Skeletal muscle satellite cell (primary cell): ENCODE measurements at regions not wholly inside any gene's neighbourhood (a gene's known extent, or its start where the extent isn't known, plus 50 kb on each side); places are given as distances from the start of the nearest gene placed in this dataset.

Source experiments
- H3K27me3 ChIP-seq: 2 replicates; pipeline ENCODE4 v1.7.0; 2013; ENCODE audit warnings: low read length; ENCODE audit not compliant: control insufficient read depth, insufficient read depth
- H3K36me3 ChIP-seq: 2 replicates; pipeline ENCODE4 v1.7.0; 2013; ENCODE audit warnings: mild to moderate bottlenecking, control low read depth, low read length; ENCODE audit not compliant: insufficient read depth
- H3K4me1 ChIP-seq: 2 replicates; pipeline ENCODE4 v1.7.0; 2013; ENCODE audit warnings: low read length; ENCODE audit not compliant: control insufficient read depth, insufficient read depth
- H3K4me2 ChIP-seq: 2 replicates; pipeline ENCODE4 v1.7.0; 2013; ENCODE audit warnings: mild to moderate bottlenecking, low read length
- H3K4me3 ChIP-seq: 2 replicates; pipeline ENCODE4 v1.7.0; 2013; ENCODE audit warnings: low read length
- H3K9ac ChIP-seq: 2 replicates; pipeline ENCODE4 v1.7.0; 2013; ENCODE audit warnings: mild to moderate bottlenecking, low read depth, low read length, moderate library complexity
- H3K9me3 ChIP-seq: replicated peaks from 2 replicates; pipeline ENCODE4 v1.7.0; 2013; ENCODE audit warnings: mild to moderate bottlenecking, control low read depth, low read length

DNA sequence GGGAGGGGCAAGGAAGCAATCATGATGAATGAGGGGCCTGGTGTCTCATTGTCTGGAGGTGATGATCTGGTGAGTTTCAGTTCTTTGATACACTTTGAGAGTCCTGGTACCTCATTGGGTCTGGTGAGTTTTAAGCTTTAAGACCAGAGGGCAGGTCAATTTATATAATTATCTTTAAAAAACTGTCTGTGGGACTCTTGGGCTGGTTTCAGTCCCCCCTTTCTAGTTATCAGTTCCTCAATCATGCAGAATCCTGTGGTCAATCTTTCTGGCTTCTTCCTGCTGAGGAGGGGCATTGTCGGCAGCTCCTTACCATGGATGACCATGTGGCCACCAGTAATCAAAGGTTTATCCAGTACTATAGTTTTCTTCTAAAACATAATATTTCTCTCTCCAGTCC lies 789.1 kb downstream of the PCDH18 start:
- H3K36me3 ChIP-seq: no peaks in the 10 kb centered on the region
- no peak overlapping the region for H3K4me3 ChIP-seq
- no peak overlapping the region for H3K4me2 ChIP-seq
- H3K9me3 ChIP-seq: no peaks in the 10 kb centered on the region
- peaks cover 12% of the 10 kb centered on the region for H3K4me1 ChIP-seq
- H3K9ac ChIP-seq: no peak overlapping the region
- H3K27me3 ChIP-seq: no peaks in the 10 kb centered on the region

DNA sequence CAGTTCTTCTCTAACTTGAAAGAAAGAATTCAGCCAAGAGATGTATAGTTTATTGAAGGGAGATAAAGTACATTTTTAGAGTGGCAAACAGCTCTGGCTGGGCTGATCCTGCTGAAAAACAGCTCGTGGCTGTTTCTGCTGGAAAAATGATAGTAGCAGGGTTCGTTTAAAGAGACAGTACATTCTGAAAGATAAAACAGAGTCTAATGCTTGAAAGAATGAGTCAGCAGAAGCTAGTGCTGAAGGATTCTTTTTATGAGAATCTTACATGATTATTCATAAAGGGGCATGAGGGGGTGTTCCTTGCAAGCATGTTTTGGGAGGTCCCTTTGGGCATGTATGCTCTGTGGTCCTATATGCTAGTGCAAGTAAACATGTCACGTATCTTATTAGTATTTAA lies 790.0 kb downstream of the PCDH18 start:
- H3K36me3 ChIP-seq: no peaks in the 10 kb centered on the region
- H3K9me3 ChIP-seq: no peaks in the 10 kb centered on the region
- peak overlapping the region; percentile 69 for H3K4me2 ChIP-seq
- H3K9ac ChIP-seq: peak overlapping the region; percentile 47
- H3K4me1 ChIP-seq: peaks cover 12% of the 10 kb centered on the region
- H3K4me3 ChIP-seq: peak overlapping the region; percentile 47
- H3K27me3 ChIP-seq: no peaks in the 10 kb centered on the region

DNA sequence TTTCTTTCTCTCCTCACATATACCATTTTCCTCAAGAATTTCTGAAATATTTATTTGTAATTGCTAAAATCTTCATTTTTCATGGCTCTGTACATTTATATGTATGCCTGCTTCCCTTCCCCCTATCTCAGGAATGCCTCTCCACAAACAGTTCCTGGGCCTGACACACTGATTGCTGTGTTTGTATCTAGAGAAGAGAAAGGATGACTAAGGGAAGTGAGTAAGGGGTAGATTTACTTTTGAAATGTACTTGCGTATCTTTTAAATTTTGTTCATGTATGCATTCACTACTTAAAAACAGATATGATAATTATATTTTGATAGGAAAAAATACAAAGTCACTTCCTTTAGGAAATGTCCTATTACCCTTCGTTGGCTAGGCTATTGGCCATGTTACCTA lies 790.8 kb downstream of the PCDH18 start:
- Histone ChIP-seq H3K4me1 (peaks cover 12% of the 10 kb centered on the region), H3K27me3 (no peaks in the 10 kb centered on the region), H3K9ac (peak overlapping the region; percentile 47), H3K4me3 (peak overlapping the region; percentile 47), H3K4me2 (peak overlapping the region; percentile 69), H3K36me3 (no peaks in the 10 kb centered on the region), H3K9me3 (no peaks in the 10 kb centered on the region)

DNA sequence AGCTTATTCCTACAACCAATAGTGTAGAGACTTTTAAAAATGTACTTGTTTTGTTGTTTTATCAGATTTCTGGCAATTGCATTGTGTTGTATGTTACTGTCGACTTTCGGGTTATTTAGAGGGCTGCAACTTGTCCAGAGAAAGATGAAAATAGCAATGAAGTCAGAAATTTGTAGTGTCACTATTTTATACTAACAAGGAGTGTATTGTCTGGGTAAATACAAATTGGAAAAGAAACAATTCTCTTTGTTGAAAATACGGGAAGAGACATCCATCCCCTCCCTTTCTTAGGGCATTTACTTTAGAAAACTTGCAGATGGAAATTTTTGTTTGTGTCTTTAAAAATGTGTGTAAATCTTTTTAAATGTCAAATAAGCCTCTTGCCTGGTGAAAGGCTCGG lies 792.0 kb downstream of the PCDH18 start:
- Histone ChIP-seq H3K9me3 (no peaks in the 10 kb centered on the region), H3K27me3 (no peaks in the 10 kb centered on the region), H3K9ac (no peak overlapping the region), H3K4me2 (no peak overlapping the region), H3K36me3 (no peaks in the 10 kb centered on the region), H3K4me1 (peaks cover 12% of the 10 kb centered on the region), H3K4me3 (no peak overlapping the region)

DNA sequence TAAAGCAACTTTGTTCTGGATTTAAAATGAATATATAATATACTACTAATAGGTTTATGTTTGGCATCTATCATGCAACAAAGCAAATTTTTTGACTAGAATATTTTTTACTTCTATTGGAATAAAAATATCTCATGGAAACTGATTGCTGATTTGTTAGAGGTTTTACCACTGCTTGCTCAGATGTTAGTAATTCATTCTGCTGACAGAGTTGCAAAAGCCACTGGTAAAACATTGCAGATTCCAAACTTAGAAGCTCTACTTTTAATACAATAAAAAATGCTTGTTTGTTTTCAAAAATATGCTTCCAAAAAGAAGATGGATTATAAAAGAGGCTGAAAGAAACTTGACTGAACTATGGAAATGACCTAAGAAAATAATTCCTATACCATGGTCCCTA lies 795.2 kb downstream of the PCDH18 start:
- Histone ChIP-seq H3K27me3 (no peaks in the 10 kb centered on the region), H3K4me2 (no peak overlapping the region), H3K4me3 (no peak overlapping the region), H3K9ac (no peak overlapping the region), H3K9me3 (no peaks in the 10 kb centered on the region), H3K36me3 (no peaks in the 10 kb centered on the region), H3K4me1 (peaks cover 9% of the 10 kb centered on the region)

DNA sequence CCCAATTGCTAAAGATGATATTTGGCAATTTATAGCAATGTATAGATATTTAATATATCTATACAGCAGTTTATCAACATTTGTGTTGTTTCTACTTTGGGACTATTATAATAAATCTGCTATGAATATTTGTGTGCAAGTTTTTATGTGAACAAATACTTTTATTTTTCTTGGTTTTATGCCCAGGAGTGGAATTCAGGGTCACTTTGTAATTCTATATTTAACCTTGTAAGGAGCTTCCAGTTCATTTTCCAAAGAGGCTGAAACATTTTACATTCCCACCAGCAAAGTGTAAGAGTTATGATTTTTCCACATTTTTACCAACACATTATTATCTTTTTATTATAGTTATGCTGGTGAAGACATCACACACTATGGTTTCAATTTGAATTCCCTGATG lies 801.3 kb downstream of the PCDH18 start:
- H3K4me2 ChIP-seq: no peak overlapping the region
- H3K27me3 ChIP-seq: no peaks in the 10 kb centered on the region
- no peak overlapping the region for H3K4me3 ChIP-seq
- no peak overlapping the region for H3K9ac ChIP-seq
- no peaks in the 10 kb centered on the region for H3K9me3 ChIP-seq
- peaks cover 9% of the 10 kb centered on the region for H3K4me1 ChIP-seq
- H3K36me3 ChIP-seq: no peaks in the 10 kb centered on the region

DNA sequence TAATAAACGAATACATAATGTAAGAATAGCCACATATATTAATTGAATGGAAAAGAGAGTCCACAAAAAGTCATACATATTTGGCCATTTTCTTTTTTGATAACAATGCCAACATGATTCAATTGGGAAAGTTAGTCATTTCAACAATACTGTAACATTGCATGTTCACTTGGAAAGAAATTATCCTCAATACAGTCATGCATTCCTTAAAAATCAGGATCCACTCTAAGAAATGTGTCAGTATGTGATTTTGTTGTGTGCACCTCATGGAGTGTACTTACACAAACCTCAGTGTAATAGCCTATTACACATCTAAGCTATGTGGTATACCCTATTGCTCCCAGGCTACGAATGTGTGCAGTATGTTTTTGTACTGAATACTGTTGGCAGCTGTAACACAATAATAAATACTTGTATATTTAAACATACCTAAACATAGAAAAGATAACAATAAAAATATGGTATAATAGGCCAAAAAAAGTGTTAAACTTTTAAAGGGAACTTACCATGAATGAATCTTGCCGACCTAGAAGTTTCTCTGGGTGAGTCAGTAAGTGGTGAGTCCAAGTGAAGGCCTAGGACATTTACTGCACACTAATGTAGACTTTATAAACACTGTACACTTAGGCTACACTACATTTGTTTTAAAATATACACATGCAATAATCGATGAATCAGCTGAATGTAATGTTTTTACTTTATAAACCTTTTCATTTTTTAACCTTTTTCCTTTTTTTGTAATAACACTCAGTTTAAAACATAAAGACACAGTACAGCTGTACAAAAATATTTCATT lies 806.8 kb downstream of the PCDH18 start:
- Histone ChIP-seq H3K4me3 (no peak overlapping the region), H3K9me3 (no peaks in the 10 kb centered on the region), H3K36me3 (no peaks in the 10 kb centered on the region), H3K27me3 (no peaks in the 10 kb centered on the region), H3K4me2 (no peak overlapping the region), H3K9ac (no peak overlapping the region), H3K4me1 (peaks cover 5% of the 10 kb centered on the region)

DNA sequence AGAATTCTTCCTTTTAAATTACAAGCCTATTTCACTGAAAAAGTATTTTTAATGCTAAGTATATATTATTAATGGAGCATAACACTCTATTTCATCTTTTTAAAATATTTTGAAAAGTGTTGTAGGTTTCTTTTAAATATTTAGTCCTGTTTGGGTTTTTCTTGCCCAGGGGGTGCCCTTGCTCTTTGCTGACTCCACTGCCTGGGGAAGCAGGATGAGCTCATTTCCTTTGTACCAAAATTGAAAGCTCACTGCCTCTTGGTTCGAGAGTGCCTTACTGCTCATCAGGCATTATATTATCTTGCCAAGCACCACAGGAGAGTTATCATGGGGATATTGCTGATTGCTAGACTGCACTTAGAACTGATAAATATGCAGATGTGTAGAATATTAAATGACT lies 819.2 kb downstream of the PCDH18 start:
- Histone ChIP-seq H3K27me3 (no peaks in the 10 kb centered on the region), H3K9me3 (no peaks in the 10 kb centered on the region), H3K4me2 (peak overlapping the region; percentile 45), H3K9ac (no peak overlapping the region), H3K4me3 (no peak overlapping the region), H3K36me3 (no peaks in the 10 kb centered on the region), H3K4me1 (no peaks in the 10 kb centered on the region)

DNA sequence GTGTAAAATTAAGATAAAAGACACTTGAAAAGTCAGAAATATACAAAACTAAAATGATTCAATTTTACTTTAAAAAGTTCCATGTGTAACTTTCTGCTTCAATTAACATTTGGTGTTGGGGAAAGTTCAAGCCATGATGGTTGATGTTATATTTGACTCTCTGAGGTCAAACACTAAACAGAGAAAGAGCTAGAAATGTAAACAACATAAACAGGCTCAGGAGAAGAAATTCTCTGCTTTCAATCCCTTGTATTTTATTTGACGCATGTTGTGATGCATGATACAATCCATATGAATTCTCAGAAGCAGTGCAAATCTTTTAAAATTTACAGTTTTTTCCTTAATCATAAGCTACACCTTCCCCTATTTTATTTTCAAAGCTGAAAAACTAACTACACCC lies 822.4 kb downstream of the PCDH18 start:
- Histone ChIP-seq H3K9ac (no peak overlapping the region), H3K4me3 (no peak overlapping the region), H3K36me3 (no peaks in the 10 kb centered on the region), H3K4me2 (no peak overlapping the region), H3K27me3 (no peaks in the 10 kb centered on the region), H3K9me3 (no peaks in the 10 kb centered on the region), H3K4me1 (no peaks in the 10 kb centered on the region)

DNA sequence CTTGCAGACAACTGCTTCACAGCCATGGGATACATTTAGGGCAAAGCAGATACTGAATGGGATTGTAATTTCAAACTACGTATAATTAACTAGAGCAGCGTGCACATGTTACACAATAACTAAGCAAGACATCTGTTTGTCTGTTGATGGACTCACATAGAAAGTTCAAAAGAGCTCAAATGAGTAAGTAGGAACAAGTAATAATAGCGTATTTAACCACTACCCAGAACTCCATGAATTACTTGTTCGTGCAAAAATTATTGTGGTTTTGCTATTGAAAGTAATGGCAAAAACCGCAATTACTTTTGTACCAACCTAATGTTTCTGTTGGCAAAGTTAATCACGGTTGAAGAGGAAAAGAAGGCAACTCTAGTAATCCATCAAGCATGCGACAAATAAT lies 825.4 kb downstream of the PCDH18 start:
- Histone ChIP-seq H3K4me2 (no peak overlapping the region), H3K9ac (no peak overlapping the region), H3K27me3 (no peaks in the 10 kb centered on the region), H3K9me3 (no peaks in the 10 kb centered on the region), H3K36me3 (no peaks in the 10 kb centered on the region), H3K4me3 (no peak overlapping the region), H3K4me1 (no peaks in the 10 kb centered on the region)

DNA sequence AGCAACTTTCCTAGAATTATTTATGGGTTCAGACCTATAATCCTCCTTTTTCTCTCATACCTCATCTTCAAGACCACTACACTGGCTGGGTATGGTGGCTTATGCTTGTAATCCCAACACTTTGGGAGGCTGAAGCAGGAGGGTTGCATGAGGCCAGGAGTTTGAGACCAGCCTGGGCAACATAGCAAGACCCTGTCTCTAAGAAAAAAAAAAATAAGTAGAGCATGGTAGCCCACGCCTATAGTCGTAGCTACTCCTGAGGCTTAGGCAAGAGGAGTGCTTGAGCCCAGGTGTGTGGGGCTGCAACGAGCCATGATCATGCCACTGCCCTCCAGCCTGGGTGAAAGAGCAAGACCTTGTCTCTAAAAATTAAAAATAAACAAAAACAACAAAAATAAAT lies 832.4 kb downstream of the PCDH18 start:
- Histone ChIP-seq H3K9me3 (no peaks in the 10 kb centered on the region), H3K4me1 (no peaks in the 10 kb centered on the region), H3K27me3 (no peaks in the 10 kb centered on the region), H3K36me3 (no peaks in the 10 kb centered on the region), H3K4me2 (no peak overlapping the region), H3K9ac (no peak overlapping the region), H3K4me3 (no peak overlapping the region)

DNA sequence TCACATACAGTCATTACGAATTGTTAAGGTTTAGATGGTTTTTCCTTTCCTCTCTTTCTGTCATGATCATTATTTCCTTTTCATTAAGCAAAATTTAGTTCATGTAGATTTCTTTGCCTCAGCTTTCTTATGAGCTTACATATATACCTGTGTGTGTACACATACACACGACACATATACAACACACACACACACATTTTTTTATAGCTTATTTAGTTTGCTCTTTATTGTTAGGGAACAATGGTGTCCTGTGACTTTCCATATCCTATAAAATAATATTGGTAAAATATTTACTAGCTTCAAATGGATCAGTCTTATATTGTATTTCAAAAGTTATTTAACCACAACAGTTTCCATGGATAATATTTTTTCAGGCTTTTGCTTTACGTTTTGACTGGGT lies 840.7 kb downstream of the PCDH18 start:
- no peaks in the 10 kb centered on the region for H3K9me3 ChIP-seq
- no peak overlapping the region for H3K4me3 ChIP-seq
- H3K27me3 ChIP-seq: no peaks in the 10 kb centered on the region
- no peak overlapping the region for H3K9ac ChIP-seq
- peaks cover 10% of the 10 kb centered on the region for H3K4me1 ChIP-seq
- H3K4me2 ChIP-seq: no peak overlapping the region
- no peaks in the 10 kb centered on the region for H3K36me3 ChIP-seq
